ENCODE measurements at regions not wholly inside any gene's neighbourhood (a gene's known extent, or its start where the extent isn't known, plus 50 kb on each side); places are given as distances from the start of the nearest gene placed in this dataset.
A peak's percentile ranks its signal among the peaks of the same experiment; 100 is the strongest.

GRCh38 chr11:27215471-27216269 is 147.3 kb downstream of the CCDC34 start:
- DNase-seq (ENCODE audit: low spot score): no peak

GRCh38 chr11:27214713-27215112 is 148.3 kb downstream of the CCDC34 start:
- no peak for DNase-seq (ENCODE audit: low spot score)

- no peak for DNase-seq (ENCODE audit: low spot score)
Observed at GRCh38 chr11:27213232-27213660, 149.8 kb downstream of the CCDC34 start.

- no peak for DNase-seq (ENCODE audit: low spot score)
Observed at GRCh38 chr11:27212248-27212780, 150.7 kb downstream of the CCDC34 start.

- peak; percentile 49 for DNase-seq (ENCODE audit: low spot score)
Observed at GRCh38 chr11:27211370-27212127, 151.5 kb downstream of the CCDC34 start.

- DNase-seq (ENCODE audit: low spot score): no peak
Observed at GRCh38 chr11:27210531-27210930, 152.5 kb downstream of the CCDC34 start.

- peak; percentile 95 for DNase-seq (ENCODE audit: low spot score)
Observed at GRCh38 chr11:27209562-27210005, 153.4 kb downstream of the CCDC34 start.

- DNase-seq (ENCODE audit: low spot score): no peak
Observed at GRCh38 chr11:27208846-27209245, 154.2 kb downstream of the CCDC34 start.

GRCh38 chr11:27207025-27207650 is 155.9 kb downstream of the CCDC34 start:
- DNase-seq (ENCODE audit: low spot score): no peak

GRCh38 chr11:27205779-27206570 is 157.0 kb downstream of the CCDC34 start:
- no peak for DNase-seq (ENCODE audit: low spot score)

- DNase-seq (ENCODE audit: low spot score): peak; percentile 34
Observed at GRCh38 chr11:27205250-27205649, 157.8 kb downstream of the CCDC34 start.

- DNase-seq (ENCODE audit: low spot score): peak; percentile 56
Observed at GRCh38 chr11:27204529-27204928, 158.5 kb downstream of the CCDC34 start.

- peak; percentile 54 for DNase-seq (ENCODE audit: low spot score)
Observed at GRCh38 chr11:27203077-27203647, 159.9 kb downstream of the CCDC34 start.

GRCh38 chr11:27201454-27202302 is 161.1 kb downstream of the BBOX1 start:
- DNase-seq (ENCODE audit: low spot score): peak; percentile 100

- DNase-seq (ENCODE audit: low spot score): no peak
Observed at GRCh38 chr11:27200779-27201453, 160.3 kb downstream of the BBOX1 start.

- no peak for DNase-seq (ENCODE audit: low spot score)
Observed at GRCh38 chr11:27196203-27196897, 155.7 kb downstream of the BBOX1 start.

- no peak for DNase-seq (ENCODE audit: low spot score)
Observed at GRCh38 chr11:27195837-27196202, 155.2 kb downstream of the BBOX1 start.

- no peak for DNase-seq (ENCODE audit: low spot score)
Observed at GRCh38 chr11:27194976-27195375, 154.4 kb downstream of the BBOX1 start.
